ENCODE measurements at regions not wholly inside any gene's neighbourhood (a gene's known extent, or its start where the extent isn't known, plus 50 kb on each side); places are given as distances from the start of the nearest gene placed in this dataset.

- no peak for TF ChIP-seq REST (IDR thresholded peaks at IDR 0.05; ENCODE audit: borderline replicate concordance)
- no peak for TF ChIP-seq EZH2 (IDR thresholded peaks at IDR 0.05; ENCODE audit: borderline replicate concordance, insufficient read depth, low read length, poor library complexity, severe bottlenecking)
- TF ChIP-seq CTCF (IDR thresholded peaks at IDR 0.05; ENCODE audit: poor library complexity, severe bottlenecking) = no peak
- no peak for TF ChIP-seq POLR2AphosphoS5 (IDR thresholded peaks at IDR 0.05)
- no peak for TF ChIP-seq RAD21 (conservative IDR thresholded peaks at IDR 0.05)
- no peak for TF ChIP-seq TAF1 (IDR thresholded peaks at IDR 0.05; ENCODE audit: low read depth)
- no peak for TF ChIP-seq EP300 (conservative IDR thresholded peaks at IDR 0.05; ENCODE audit: poor library complexity, severe bottlenecking)
These were observed 62.4 kb downstream of the HMHB1 start for GRCh38 chr5:143874312-143874711.

Measured in neural cell (in vitro differentiated cells).